GM21526 (cell line): ENCODE measurements at regions not wholly inside any gene's neighbourhood (a gene's known extent, or its start where the extent isn't known, plus 50 kb on each side); places are given as distances from the start of the nearest gene placed in this dataset.
"Not testable (repeated sequence)": the region's sequence is repeated elsewhere in the genome, so short reads cannot be mapped to it uniquely, and the experiment has no call there.

Experiments used
- ATAC-seq: cut with Tn5 transposase; IDR thresholded peaks from one replicate; pipeline ENCODE4 v1.9.1; 2021; ENCODE audit warnings: moderate library complexity; ENCODE audit not compliant: unreplicated experiment, low FRiP score

DNA sequence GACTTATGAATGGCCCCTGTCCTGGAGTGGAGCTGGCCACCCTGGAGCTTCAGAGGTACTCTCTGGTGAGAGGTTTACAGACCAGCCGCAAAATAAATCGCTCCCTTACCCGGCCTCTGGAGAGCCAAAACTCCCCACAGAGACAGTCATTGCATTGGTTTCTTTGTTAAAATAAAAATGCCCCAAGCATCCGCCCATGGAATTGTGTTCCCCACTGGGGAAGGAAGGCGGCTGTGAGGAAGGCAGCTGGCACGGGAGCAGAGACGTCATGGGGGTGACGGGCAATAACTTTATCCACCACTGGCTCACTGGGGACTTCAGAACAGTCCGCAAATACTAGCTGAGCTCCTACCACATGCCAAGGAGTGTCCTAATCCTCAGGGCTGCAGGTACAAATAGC is 266.2 kb upstream of the FOXF1 start:
- no peak for ATAC-seq

DNA sequence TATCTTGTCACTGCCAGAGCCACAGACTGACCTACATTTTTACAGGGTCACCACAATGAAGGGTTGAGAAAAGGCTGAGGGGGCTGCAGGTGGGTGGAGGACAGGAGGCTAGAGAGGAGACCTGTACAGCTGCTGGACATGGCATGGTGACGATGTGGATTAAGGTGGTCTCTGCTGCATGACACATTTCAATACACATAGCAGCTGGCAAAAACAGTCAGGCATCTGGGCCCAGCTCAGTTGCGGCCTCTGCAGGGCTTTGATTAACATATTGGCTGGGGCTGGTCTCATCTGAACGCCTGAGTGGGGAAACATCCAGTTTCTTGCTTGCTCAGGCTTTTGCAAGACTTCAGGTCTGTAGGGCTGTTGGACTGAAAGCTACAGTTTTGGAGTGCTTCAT is 265.4 kb upstream of the FOXF1 start:
- ATAC-seq = no peak

DNA sequence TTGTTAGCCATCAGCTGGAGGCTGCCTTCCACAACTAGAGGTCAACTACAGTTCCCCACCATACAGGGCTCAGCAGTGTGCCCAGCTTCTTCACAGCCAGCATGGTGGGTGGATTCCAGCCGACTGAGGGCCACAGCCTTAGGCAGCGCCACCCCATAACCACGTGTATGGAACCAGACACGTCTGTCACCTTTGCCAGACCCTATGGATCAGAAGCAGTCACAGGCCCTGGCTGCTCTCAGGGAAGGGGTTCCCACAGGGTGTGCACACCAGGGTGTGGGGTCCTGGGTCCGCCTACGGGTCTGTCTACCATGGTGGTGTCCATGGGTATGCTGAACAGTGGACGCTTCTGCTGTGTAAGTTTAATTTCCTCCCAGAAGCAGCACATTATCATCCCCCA is 265.0 kb upstream of the FOXF1 start:
- no peak for ATAC-seq

DNA sequence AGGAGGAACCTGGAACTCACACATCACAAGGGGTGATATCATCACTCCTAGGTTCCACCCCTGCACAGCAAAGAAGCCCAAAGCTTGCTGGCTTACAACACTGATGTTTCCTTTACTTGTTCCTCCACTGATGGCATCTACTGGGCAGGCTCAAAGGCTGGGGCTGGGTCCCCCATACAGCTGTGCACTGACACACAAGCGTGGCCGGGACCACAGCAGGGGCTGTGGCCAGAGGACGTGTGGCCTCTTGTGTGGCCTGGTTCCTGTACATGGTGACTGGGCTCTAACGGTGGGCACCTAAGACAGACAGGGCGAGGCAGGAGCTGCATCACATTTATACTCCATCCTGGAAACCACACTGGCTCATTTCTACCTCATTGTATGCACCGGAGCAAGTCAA is 264.4 kb upstream of the FOXF1 start:
- ATAC-seq = no peak

DNA sequence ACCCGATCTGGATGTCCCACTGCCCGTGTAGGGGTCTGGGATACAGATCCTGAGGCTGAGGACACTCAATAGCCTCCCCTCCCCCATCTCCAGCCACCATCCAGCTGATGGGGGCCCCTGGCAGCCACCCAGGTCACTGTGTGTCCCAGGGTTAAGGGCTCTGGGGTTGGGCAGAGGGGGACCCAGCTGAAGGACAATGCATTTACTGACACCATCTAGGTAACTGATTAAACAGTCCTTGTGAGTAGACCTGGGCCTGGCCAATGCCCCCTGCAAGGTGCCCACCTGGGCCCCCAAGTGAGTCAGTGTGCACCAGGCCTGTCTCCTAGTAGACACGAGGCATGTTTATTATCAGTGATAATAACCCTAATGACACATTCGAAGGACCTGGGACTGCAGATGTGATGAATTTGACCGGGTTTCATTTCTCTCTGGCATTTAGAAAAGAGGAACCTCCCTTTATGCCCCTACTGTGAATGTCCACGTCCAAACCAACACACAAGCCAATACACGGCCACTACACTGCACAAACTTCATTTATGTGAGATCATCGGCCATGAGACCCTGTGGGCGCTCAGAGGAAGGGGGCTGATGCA is 261.9 kb upstream of the FOXF1 start:
- no peak for ATAC-seq

DNA sequence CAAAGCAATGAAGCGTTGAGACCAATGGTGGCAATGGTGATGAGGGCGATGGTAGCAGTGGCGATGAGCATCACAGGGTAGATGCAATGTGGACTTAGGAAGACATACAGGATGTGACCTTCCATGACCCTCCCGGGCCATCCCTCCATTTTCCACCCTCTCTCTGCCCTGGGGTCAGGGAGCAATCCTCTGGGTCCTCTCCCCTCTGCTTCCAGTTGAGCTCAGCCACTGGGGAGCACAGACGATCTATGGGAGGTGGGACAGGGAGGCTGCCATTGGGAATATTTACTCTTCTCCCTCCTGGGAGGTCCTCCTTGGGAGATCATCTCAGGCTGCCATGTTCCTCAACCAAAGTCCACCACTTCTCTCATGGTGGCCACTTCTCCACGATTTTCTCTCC is 260.7 kb upstream of the FOXF1 start:
- no peak for ATAC-seq

DNA sequence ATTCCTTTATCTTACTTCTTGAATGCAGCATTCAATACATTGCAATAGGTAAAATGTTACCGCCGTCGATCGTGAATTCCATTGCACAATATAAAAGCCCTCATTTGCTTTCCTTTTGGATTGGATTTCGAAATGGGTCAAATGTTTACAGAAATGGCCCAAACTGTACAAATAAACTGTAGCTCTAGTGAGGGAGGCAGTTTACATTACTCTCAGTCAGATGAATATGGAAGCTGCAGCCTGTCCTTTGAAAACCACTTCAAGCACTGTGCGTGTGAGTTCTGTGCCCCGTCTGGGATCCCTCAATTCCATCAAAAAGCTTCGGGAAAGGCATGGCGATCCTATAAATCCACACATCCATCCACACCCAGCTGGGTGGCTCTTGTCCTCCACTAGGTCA is 258.6 kb upstream of the FOXF1 start:
- ATAC-seq = no peak

DNA sequence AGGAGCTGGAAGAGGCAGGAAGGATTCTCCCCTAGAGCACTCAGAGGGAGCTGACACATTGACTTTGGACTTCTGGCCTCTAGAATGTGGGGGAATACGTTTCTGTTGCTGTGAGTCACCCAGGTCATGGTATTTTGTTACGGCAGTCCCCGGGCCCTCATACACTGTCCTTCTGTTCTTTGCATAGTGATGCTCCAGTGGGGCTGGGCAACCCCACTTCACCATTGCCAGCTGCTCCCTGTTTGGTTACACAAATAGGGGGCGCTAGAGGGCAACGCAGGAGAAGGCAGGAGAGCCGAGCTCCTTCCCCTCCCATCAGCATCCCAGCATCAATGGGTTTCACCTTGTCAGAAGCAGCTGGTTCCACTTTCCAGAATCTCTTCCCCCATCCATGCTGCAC is 257.7 kb upstream of the FOXF1 start:
- no peak for ATAC-seq

DNA sequence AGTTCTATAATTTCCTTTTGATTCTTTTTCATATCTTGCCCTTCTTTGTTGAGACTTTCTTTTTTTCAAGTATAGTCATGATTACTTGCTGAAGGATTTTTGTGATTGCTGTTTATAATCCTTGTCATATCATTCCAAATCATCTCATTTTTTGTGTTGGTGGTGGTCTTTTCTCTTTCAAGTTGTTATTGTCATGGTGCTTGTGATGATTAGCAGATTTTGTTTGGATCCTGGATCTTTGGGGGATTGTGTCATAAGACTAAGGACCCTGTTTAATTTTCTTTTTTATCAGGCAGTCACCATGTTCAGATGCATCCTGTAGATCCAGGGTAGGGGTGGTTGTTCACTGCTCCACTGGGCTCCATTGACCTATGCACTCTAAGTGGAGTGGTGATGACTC is 254.4 kb upstream of the FOXF1 start:
- no peak for ATAC-seq

DNA sequence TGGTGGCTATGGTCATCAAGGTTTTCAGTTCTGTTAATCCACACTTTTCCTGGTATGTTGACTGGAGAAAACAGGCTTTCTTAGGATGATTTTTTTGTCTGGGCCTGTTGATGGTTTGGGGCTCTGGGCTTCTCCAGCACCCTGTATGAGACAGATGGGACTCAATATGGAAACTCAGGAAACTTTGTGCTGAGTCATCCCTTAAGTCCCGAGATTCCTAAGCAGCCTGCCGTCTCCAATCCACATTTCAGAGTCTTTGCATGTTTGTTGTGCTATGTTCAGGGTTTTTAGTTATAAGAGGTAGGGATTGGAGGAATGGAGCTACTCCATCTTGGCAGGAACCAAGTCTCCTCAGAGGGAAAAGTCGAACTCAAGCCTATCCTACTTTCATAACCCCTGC is 253.3 kb upstream of the FOXF1 start:
- no peak for ATAC-seq

DNA sequence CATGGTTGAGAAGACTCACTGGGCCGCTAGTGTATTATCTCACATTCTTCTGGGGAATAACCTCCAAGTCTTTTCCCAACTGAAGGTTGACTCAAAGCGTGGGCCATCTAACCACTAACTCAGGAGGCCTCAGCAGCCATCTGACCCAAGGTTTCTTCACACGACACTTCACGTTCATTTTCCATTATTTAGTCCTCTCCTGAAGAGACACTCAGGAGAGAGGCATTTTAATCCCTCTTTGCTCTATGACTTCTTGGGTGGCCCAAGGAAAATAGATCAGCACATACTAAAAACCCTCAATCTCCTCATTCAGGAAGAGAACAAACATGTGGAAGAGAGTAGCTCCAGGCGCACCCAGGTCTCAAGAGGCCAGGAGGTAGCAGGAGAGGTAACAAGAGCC is 252.8 kb upstream of the FOXF1 start:
- ATAC-seq = no peak

DNA sequence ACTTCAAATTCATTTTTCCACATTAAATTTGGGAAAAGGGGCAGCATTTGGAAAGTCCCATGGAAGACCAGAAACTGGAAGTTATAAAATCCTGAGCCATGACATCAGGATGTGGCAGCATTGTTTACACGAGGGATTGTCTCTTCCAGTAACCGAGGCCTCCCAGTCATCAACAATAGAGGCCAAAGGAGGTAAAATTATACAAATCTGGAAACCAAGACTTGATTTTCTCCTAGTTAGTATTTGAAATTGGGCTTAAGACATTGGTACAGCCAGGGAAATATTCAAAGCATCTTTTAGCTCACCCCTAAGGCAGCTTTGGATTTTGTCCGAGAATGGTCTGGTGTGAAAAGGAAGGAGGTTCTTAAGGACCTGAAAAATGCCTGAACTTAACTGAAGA is 251.6 kb upstream of the FOXF1 start:
- no peak for ATAC-seq

DNA sequence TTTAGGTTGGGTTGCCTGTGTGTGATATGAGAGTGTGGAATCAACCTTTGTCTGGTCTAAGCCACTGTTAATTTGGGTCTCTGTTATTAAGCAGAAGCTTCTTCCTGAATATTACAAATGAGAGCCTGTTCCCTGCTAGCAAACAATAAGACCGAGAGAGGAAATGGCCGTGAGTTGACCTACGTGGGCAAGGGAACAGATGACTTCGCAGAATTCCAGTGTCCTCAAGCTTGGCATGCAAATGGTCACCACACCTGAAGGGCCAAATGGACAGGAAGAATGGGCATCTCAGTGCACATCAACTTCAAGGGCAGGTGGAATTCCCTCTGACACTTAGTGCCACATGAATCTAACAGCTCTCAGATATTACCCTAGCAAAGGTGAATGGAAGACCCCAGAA is 250.8 kb upstream of the FOXF1 start:
- no peak for ATAC-seq

DNA sequence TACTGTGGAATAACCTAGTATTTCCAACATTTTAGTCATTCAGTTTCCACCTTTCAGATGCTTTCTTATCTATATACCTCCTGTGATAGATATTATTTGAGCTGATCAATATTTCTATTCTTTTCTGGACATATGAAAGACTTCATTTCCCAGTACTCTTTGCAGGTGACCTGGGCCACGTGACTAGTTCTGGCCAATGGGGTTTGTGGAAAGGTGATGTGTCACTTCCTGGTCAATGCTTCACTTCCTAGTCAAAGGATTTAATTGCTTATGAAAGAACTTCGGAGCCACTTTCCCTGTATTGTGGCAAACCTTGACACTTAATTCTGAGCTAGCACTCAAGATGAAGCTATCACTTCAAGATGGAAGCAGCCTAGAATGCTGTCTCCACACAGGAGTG is 248.9 kb upstream of the FOXF1 start:
- no peak for ATAC-seq

DNA sequence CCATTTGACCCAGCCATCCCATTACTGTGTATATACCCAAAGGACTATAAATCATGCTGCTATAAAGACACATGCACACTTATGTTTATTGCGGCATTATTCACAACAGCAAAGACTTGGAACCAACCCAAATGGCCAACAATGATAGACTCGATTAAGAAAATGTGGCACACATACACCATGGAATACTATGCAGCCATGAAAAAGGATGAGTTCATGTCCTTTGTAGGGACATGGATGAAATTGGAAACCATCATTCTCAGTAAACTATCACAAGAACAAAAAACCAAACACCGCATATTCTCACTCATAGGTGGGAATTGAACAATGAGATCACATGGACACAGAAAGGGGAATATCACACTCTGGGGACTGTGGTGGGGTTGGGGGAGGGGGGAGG is 242.7 kb upstream of the FOXF1 start:
- ATAC-seq = not testable (repeated sequence)

DNA sequence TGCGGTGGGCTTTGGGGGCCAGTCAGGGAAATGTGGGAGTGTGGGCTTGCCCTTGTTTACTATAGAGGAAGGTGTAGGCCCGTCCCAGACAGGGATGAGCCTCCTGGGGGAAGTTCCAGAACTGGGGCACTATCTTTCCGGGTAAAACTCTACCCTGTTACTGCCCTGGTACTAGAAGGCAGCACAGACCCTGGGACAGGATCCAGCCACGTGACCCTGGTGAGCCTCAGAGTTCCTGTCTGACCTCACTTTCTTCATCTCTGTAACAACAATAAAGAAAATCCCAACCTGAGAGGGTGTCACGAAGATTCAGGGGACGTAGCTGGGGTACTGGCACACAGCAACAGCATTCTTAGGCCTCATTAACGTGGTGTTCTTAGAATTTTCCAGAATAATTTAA is 239.6 kb upstream of the FOXF1 start:
- no peak for ATAC-seq

DNA sequence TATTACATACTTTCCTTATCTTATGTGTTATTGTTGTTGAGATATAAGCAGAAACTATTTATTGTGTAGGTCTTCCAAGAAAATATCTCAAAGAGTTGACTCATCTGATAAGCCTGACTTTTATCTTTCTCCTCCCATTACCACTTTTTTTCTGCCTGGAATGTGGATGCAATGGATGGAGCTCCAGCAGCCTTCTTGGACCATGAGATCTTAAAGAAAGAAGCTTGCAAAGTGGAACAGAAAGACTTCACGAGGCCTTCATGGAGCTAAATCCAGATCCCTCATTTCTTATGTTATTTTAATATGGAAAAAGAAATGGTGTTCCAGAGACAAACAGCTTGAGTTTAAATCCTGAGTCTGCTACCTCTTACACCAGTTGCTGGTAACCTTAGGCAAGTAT is 237.6 kb upstream of the FOXF1 start:
- no peak for ATAC-seq

DNA sequence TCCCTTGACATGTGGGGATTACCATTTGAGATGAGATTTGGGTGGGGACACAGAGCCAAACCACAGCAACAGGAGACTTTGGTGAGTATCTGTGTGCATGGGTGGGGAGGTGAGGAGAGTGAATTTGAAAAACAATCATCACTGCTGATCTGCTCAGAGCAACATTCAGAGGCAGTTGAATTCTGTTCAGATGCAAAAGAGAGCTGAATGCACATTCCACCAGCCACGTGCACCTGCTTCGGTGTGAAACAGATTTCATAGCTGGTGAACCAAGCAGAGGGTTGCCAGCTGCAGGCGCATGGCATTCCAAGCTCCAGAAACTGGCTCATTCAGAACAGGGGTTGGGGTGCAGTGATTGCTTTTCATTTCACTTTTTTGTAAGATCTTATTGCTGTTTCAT is 233.1 kb upstream of the FOXF1 start:
- no peak for ATAC-seq

DNA sequence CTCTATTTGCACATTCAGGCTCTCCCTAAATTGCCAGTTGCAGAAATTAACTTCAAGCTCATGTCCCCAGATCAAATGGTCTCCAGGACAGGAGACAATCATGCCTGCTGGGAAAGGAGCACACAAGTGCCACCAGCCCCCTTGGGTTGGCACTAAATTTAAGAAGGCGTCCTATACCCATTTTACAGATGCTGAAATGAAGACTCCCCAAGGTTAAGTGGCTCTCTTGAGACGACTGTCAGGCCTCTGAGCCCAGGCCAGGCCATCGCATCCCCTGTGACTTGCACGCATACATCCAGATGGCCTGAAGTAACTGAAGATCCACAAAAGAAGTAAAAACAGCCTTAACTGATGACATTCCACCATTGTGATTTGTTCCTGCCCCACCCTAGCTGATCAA is 232.5 kb upstream of the FOXF1 start:
- ATAC-seq = not testable (repeated sequence)

DNA sequence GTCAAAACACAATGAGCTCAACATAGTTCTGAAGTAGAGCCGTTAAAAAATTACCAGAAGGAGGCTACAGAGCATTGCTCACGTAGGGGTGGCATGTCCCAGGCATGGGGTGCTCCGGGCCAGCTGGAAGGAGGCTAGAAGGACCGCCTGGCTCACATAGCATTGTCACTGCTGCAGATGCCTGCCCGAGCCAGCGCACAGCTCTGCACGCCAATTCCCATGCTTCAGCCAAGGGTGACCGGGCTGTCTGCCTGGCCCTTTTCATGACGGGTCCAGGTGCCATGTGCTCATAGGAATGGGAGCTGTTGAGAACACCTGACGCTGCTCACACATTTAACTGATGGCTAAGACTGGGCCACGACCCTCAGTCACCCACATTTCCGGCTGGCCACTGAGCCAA is 228.9 kb upstream of the FOXF1 start:
- ATAC-seq = no peak

DNA sequence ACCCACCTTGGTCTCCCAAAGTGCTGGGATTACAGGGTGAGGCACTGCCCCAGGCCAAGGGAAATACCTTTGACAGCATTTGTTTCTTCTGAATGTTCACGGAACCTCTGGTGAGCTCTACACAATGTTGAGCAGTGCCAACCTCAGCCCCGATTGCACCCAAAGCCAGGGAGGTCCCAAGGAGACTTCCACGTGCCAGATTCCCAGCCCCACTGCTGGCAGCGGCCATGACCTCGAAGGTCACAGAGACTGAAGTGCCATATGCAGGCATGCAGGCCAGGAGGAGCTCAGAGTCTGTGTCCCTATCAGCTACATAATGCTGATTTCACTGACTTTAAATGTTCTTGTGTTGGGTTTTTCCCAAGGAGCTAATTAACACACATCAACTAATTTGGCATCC is 226.4 kb upstream of the FOXF1 start:
- ATAC-seq = no peak

DNA sequence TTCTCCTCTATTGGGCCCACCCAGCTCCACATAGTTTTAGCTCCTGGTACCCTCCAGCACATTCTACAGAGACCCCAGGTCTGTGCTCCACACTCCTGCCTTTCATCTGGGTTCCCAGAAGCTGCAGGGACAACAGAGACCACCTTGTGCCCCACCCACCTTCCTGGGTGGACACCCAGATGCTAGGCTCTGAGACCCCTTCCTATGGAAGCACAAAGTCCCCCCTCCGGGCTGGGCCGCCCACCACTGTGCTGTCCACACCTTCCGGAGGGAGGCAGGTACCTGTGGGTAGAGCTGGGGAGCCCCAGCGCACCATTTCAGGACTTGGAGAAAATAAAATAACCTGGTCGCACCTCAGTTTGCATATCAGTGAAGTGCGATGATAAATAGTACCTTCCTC is 224.9 kb upstream of the FOXF1 start:
- no peak for ATAC-seq
